H1 (cell line): ENCODE measurements at regions not wholly inside any gene's neighbourhood (a gene's known extent, or its start where the extent isn't known, plus 50 kb on each side); places are given as distances from the start of the nearest gene placed in this dataset.
A peak's percentile ranks its signal among the peaks of the same experiment; 100 is the strongest.

Experiments used
- CTCF ChIA-PET: fragments of 300-600 bp; sonication (Branson Sonifier 250); formaldehyde crosslinking; loops from one replicate; lab custom pipeline; 2021; ENCODE audit not compliant: partially characterized antibody; lab: Charles Lee
- POLR2A ChIA-PET: fragments of 300-600 bp; sonication (Branson Sonifier 250); formaldehyde crosslinking; loops from one replicate; lab custom pipeline; 2021; ENCODE audit warnings: inconsistent platforms; ENCODE audit not compliant: partially characterized antibody; lab: Charles Lee
- DNase-seq, 2 experiments: peaks; one replicate each; pipeline versions ENCODE4 v3.0.0 to v3.0.0-alpha.2; 2010 to 2022; ENCODE audit warnings: low spot score in 2 of 2, low read depth in 1 of 2, mixed read lengths in 1 of 2
- FAIRE-seq: peaks from 2 replicates; lab custom pipeline; 2011; peaks lifted over from hg19 to GRCh38; lab: Jason Lieb, UNC
- H2AFZ ChIP-seq: 2 replicates; pipeline ENCODE4 v1.8.1; 2012; ENCODE audit warnings: low read length, inconsistent platforms
- H2AK5ac ChIP-seq: 2 replicates; pipeline ENCODE4 v1.6.1; 2013; ENCODE audit warnings: low read depth, low read length
- H2BK120ac ChIP-seq: replicated peaks from 2 replicates; pipeline ENCODE3; 2013; ENCODE audit warnings: low read depth, low read length, inconsistent platforms
- H2BK12ac ChIP-seq: 2 replicates; pipeline ENCODE4 v1.6.1; 2013; ENCODE audit warnings: low read depth, low read length
- H2BK15ac ChIP-seq: 2 replicates; pipeline ENCODE4 v1.6.1; 2013; ENCODE audit warnings: low read length
- H2BK20ac ChIP-seq: 2 replicates; pipeline ENCODE4 v1.6.1; 2013; ENCODE audit warnings: low read length
- H2BK5ac ChIP-seq: 2 replicates; pipeline ENCODE4 v1.6.1; 2013; ENCODE audit warnings: low read depth, low read length
- H3K14ac ChIP-seq: 2 replicates; pipeline ENCODE4 v1.6.1; 2013; ENCODE audit warnings: inconsistent platforms; ENCODE audit not compliant: insufficient read length
- H3K18ac ChIP-seq: 2 replicates; pipeline ENCODE4 v1.6.1; 2013; ENCODE audit warnings: low read length; ENCODE audit errors: extremely low read depth
- H3K23ac ChIP-seq: 2 replicates; pipeline ENCODE4 v1.6.1; 2013; ENCODE audit warnings: inconsistent platforms; ENCODE audit not compliant: insufficient read length
- H3K23me2 ChIP-seq: 2 replicates; pipeline ENCODE4 v1.6.1; 2013; ENCODE audit warnings: low read depth, low read length
- H3K27ac ChIP-seq: 2 replicates; pipeline ENCODE4 v1.6.1; 2011; ENCODE audit warnings: low read depth, low read length, inconsistent platforms
- H3K27me3 ChIP-seq, 4 experiments: replicated peaks in 1 of 4; 1 replicate in 1 of 4; 2 replicates in 3 of 4; pipeline versions ENCODE4 v1.6.1 to v1.8.1; 2011 to 2013; ENCODE audit warnings: low read length in 3 of 4, mild to moderate bottlenecking in 3 of 4, inconsistent platforms in 2 of 4, mixed read lengths in 2 of 4, moderate library complexity in 1 of 4; ENCODE audit not compliant: control insufficient read depth in 3 of 4, insufficient read depth in 3 of 4; ENCODE audit errors: extremely low read depth in 1 of 4
- H3K36me3 ChIP-seq, 4 experiments: 2 replicates each; pipeline versions ENCODE4 v1.6.1 to v1.8.1; 2011 to 2013; ENCODE audit warnings: mild to moderate bottlenecking in 4 of 4, low read length in 3 of 4, moderate library complexity in 2 of 4, control low read depth in 1 of 4, inconsistent platforms in 1 of 4; ENCODE audit not compliant: insufficient read depth in 4 of 4, control insufficient read depth in 2 of 4
- H3K4ac ChIP-seq: replicated peaks from 2 replicates; pipeline ENCODE3; 2013; ENCODE audit warnings: low read length, low read depth, mixed read lengths, inconsistent platforms; ENCODE audit not compliant: insufficient read length
- H3K4me1 ChIP-seq, 4 experiments: replicated peaks in 1 of 4; 1 replicate in 1 of 4; 2 replicates in 3 of 4; pipeline versions ENCODE4 v1.6.1 to v1.8.1; 2011 to 2013; ENCODE audit warnings: low read length in 3 of 4, inconsistent platforms in 2 of 4, mixed read lengths in 1 of 4; ENCODE audit not compliant: insufficient read depth in 4 of 4, control insufficient read depth in 3 of 4
- H3K4me2 ChIP-seq, 2 experiments: 2 replicates each; pipeline versions ENCODE4 v1.6.1 to v1.8.1; 2011 to 2013; ENCODE audit warnings: low read depth in 2 of 2, low read length in 2 of 2, control low read depth in 1 of 2, inconsistent platforms in 1 of 2, mild to moderate bottlenecking in 1 of 2; ENCODE audit not compliant: insufficient read depth in 1 of 2
- H3K4me3 ChIP-seq, 4 experiments: fragments of 200-600, 300-600 bp in 1 of 4; sonication (generic), shearing (Covaris generic), sonication (Bioruptor Twin) in 1 of 4; 2 replicates each; pipeline versions ENCODE4 v1.5.1 to v1.8.1; 2011 to 2016; ENCODE audit warnings: low read length in 4 of 4, low read depth in 3 of 4, control low read depth in 2 of 4, inconsistent platforms in 2 of 4, mild to moderate bottlenecking in 2 of 4, mixed read lengths in 1 of 4, moderate library complexity in 1 of 4; ENCODE audit not compliant: insufficient read depth in 2 of 4; ENCODE audit errors: extremely low read depth in 1 of 4
- H3K56ac ChIP-seq: replicated peaks from 2 replicates; pipeline ENCODE3; 2013; ENCODE audit warnings: low read depth, mild to moderate bottlenecking, mixed read lengths, low read length, inconsistent platforms; ENCODE audit not compliant: insufficient read length
- H3K79me1 ChIP-seq: 2 replicates; pipeline ENCODE4 v1.6.1; 2013; ENCODE audit warnings: low read depth, low read length, control low read depth
- H3K79me2 ChIP-seq, 2 experiments: 2 replicates each; pipeline versions ENCODE4 v1.6.1 to v1.8.1; 2012 to 2013; ENCODE audit warnings: low read length in 2 of 2, mild to moderate bottlenecking in 2 of 2, inconsistent platforms in 1 of 2; ENCODE audit not compliant: insufficient read depth in 2 of 2, control insufficient read depth in 1 of 2
- H3K9ac ChIP-seq, 4 experiments: replicated peaks in 1 of 4; 1 replicate in 1 of 4; 2 replicates in 3 of 4; pipeline versions ENCODE4 v1.6.1 to v1.8.1; 2011 to 2013; ENCODE audit warnings: low read depth in 3 of 4, low read length in 3 of 4, control low read depth in 2 of 4, mild to moderate bottlenecking in 2 of 4, moderate library complexity in 2 of 4, inconsistent platforms in 1 of 4; ENCODE audit errors: extremely low read depth in 1 of 4
- H3K9me3 ChIP-seq, 2 experiments: 2 replicates each; pipeline versions ENCODE4 v1.6.1 to v1.8.1; 2012 to 2013; ENCODE audit warnings: mild to moderate bottlenecking in 2 of 2, moderate library complexity in 2 of 2, control low read depth in 1 of 2, inconsistent platforms in 1 of 2, low read depth in 1 of 2, low read length in 1 of 2, mixed read lengths in 1 of 2; ENCODE audit not compliant: insufficient read depth in 2 of 2
- H4K20me1 ChIP-seq, 2 experiments: replicated peaks in 1 of 2; 2 replicates each; pipeline versions ENCODE3 to v1.8.1; 2011 to 2013; ENCODE audit warnings: inconsistent platforms in 2 of 2, low read length in 2 of 2, mild to moderate bottlenecking in 1 of 2; ENCODE audit not compliant: insufficient read depth in 2 of 2, control insufficient read depth in 1 of 2
- H4K5ac ChIP-seq: 2 replicates; pipeline ENCODE4 v1.6.1; 2013; ENCODE audit warnings: low read length, low read depth, mixed read lengths, inconsistent platforms; ENCODE audit not compliant: insufficient read length
- H4K8ac ChIP-seq: 2 replicates; pipeline ENCODE4 v1.8.0; 2013; ENCODE audit warnings: mild to moderate bottlenecking, moderate library complexity, low read length, inconsistent platforms; ENCODE audit not compliant: insufficient read depth; ENCODE audit errors: extremely low read depth
- H4K91ac ChIP-seq: replicated peaks from 2 replicates; pipeline ENCODE3; 2013; ENCODE audit warnings: low read length, mixed read lengths, inconsistent platforms; ENCODE audit not compliant: insufficient read length
- ASH2L ChIP-seq: fragments of 200-600, 300-600 bp; sonication (generic); IDR thresholded peaks from one replicate; pipeline ENCODE4 v1.7.1; 2017; ENCODE audit warnings: low read length
- FOSL1 ChIP-seq: IDR thresholded peaks from 2 replicates; pipeline ENCODE4 v1.6.1; 2011; ENCODE audit warnings: mild to moderate bottlenecking, low read depth, low read length, moderate library complexity; ENCODE audit not compliant: insufficient read depth
- GTF2F1 ChIP-seq: IDR thresholded peaks from 2 replicates; pipeline ENCODE4 v1.6.1; 2012; ENCODE audit warnings: low read depth, low read length, improper control_type of control experiment, borderline replicate concordance
- HDAC6 ChIP-seq: IDR thresholded peaks from one replicate; pipeline ENCODE4 v1.7.1; 2012; ENCODE audit warnings: low read depth, mild to moderate bottlenecking, inconsistent platforms, low read length, moderate library complexity
- JUN ChIP-seq: IDR thresholded peaks from 2 replicates; pipeline ENCODE4 v1.6.1; 2011; ENCODE audit warnings: low read depth, mild to moderate bottlenecking, improper control_type of control experiment, low read length
- NRF1 ChIP-seq: IDR thresholded peaks from 2 replicates; pipeline ENCODE4 v1.6.1; 2011; ENCODE audit warnings: mild to moderate bottlenecking, low read depth, low read length, improper control_type of control experiment
- POLR2A ChIP-seq, 2 experiments: IDR thresholded peaks; 1 replicate in 1 of 2; 2 replicates in 1 of 2; pipeline ENCODE4 v1.6.1; 2011; ENCODE audit warnings: low read depth in 2 of 2, low read length in 2 of 2, mild to moderate bottlenecking in 2 of 2; ENCODE audit errors: control extremely low read depth in 1 of 2
- RAD21 ChIP-seq, 2 experiments: IDR thresholded peaks in 1 of 2; conservative IDR thresholded peaks in 1 of 2; 2 replicates each; pipeline ENCODE4 v1.6.1; 2011; ENCODE audit warnings: low read depth in 2 of 2, low read length in 2 of 2, improper control_type of control experiment in 1 of 2, inconsistent platforms in 1 of 2, mild to moderate bottlenecking in 1 of 2, moderate library complexity in 1 of 2
- SIRT6 ChIP-seq: IDR thresholded peaks from one replicate; pipeline ENCODE4 v1.7.1; 2012; ENCODE audit warnings: low read length, inconsistent platforms
- SP2 ChIP-seq: IDR thresholded peaks from 2 replicates; pipeline ENCODE4 v1.6.1; 2012; ENCODE audit warnings: mild to moderate bottlenecking, low read length, inconsistent platforms
- WGBS, 2 experiments: shearing (Covaris generic) in 1 of 2; methylation state at CpG; one replicate each; pipeline versions ENCODE4 v1.1.6 to v1.1.7; 2013 to 2015; ENCODE audit warnings: low lambda C conversion rate in 2 of 2, mixed read lengths in 2 of 2, inconsistent platforms in 1 of 2, low coverage in 1 of 2, missing lambda C conversion rate in 1 of 2; ENCODE audit not compliant: insufficient replicate concordance in 2 of 2, insufficient coverage in 1 of 2, insufficient read length in 1 of 2; ENCODE audit errors: extremely low coverage in 1 of 2, missing lambda C conversion rate in 1 of 2; 5-methylcytosine and 5-hydroxymethylcytosine counted together
- TF ChIP-seq, protein P1 (sequence below), 3 experiments: IDR thresholded peaks; 1 replicate in 2 of 3; 2 replicates in 1 of 3; pipeline versions ENCODE4 v1.5.1 to v1.6.1; 2011; ENCODE audit warnings: low read length in 3 of 3, mild to moderate bottlenecking in 3 of 3, inconsistent platforms in 2 of 3, low read depth in 1 of 3, moderate library complexity in 1 of 3; ENCODE audit not compliant: insufficient read depth in 1 of 3; ENCODE audit errors: control extremely low read depth in 1 of 3

DNA sequence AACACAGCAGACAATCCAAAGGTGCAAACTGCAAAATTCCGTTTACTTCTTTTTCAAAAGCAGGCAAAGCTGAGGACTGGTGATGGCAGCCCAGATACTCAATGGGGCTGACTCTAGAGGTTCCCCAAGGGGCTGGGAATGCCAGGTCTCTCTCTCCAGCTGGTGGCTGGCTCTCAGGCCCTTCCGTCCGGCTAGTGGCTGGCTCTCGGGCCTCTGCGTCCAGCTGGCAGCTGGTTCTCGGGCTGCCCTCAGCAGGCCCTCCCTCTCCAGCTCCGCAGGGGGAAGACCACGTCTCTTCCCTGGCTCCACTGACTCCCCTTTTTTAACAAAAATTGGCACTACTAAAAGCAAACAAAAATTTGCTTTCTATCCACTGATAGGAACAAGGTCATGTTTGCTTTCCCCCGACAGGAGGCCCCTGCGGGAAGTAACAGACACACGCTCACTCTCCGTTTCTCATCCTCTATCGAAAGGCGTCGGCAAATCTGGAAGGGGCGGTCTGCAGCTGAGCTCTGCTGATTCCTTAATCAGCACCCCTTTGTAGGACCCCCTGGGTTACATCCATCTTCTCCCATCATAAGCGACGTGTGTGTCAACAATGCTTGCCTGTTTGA lies 381.4 kb downstream of the BRD1 start:
- Histone ChIP-seq H4K8ac (no peak overlapping the region; the same call in 1 of the 2 replicates), H2BK12ac (no peak overlapping the region), H3K14ac (no peak overlapping the region), H3K36me3 (no peaks in the 10 kb centered on the region), H2BK120ac (no peak overlapping the region), H4K91ac (no peak overlapping the region), H2AFZ (no peak overlapping the region), H3K4me1 (peaks cover 0 to 15% (median 10%) of the 10 kb centered on the region in 4 experiments; a peak in 6 of 7 replicates), H3K9me3 (no peaks in the 10 kb centered on the region), H3K9ac (no peak overlapping the region), H4K5ac (no peak overlapping the region), H3K27me3 (peaks cover 0 to 11% (median 5%) of the 10 kb centered on the region in 4 experiments; a peak in 4 of 7 replicates), H4K20me1 (peaks cover 0 to 5% of the 10 kb centered on the region in 2 experiments), H3K4ac (no peak overlapping the region), H2BK5ac (no peak overlapping the region), H2AK5ac (no peak overlapping the region), H2BK20ac (no peak overlapping the region), H3K4me2 (no peak overlapping the region), H2BK15ac (0 out of 2 replicates have a peak overlapping the region, but pooled peaks have one; percentile 81), H3K4me3 (no peak overlapping the region), H3K56ac (no peak overlapping the region), H3K18ac (no peak overlapping the region), H3K79me1 (no peaks in the 10 kb centered on the region), H3K79me2 (no peaks in the 10 kb centered on the region), H3K27ac (no peak overlapping the region), H3K23ac (no peak overlapping the region), H3K23me2 (peaks cover 5% of the 10 kb centered on the region)
- ChIA-PET POLR2A (no interaction called here), CTCF (interaction anchor here (0.7 to 1.3 kb wide), 3 partner anchors 15 to 211 kb away, joined by 3 to 5 read pairs (median 3); no protein-coding TSS in a partner anchor)
- TF ChIP-seq, protein P1, sequence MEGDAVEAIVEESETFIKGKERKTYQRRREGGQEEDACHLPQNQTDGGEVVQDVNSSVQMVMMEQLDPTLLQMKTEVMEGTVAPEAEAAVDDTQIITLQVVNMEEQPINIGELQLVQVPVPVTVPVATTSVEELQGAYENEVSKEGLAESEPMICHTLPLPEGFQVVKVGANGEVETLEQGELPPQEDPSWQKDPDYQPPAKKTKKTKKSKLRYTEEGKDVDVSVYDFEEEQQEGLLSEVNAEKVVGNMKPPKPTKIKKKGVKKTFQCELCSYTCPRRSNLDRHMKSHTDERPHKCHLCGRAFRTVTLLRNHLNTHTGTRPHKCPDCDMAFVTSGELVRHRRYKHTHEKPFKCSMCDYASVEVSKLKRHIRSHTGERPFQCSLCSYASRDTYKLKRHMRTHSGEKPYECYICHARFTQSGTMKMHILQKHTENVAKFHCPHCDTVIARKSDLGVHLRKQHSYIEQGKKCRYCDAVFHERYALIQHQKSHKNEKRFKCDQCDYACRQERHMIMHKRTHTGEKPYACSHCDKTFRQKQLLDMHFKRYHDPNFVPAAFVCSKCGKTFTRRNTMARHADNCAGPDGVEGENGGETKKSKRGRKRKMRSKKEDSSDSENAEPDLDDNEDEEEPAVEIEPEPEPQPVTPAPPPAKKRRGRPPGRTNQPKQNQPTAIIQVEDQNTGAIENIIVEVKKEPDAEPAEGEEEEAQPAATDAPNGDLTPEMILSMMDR (IDR thresholded peaks at IDR 0.05; ENCODE audit: control extremely low read depth in 1 of 3, insufficient read depth in 1 of 3, low read depth in 1 of 3, low read length in 3 of 3) = no peak
- TF ChIP-seq GTF2F1 (no peak), SIRT6 (no peak), POLR2A (IDR thresholded peaks at IDR 0.05; ENCODE audit: control extremely low read depth in 1 of 2, low read depth in 2 of 2, low read length in 2 of 2) (no peak), HDAC6 (no peak), FOSL1 (no peak), ASH2L (no peak), RAD21 (IDR thresholded peaks at IDR 0.05 in 1 of 2, conservative IDR thresholded peaks at IDR 0.05 in 1 of 2; ENCODE audit: low read depth in 2 of 2, low read length in 2 of 2) (no peak), JUN (no peak), SP2 (no peak), NRF1 (no peak)
- no peak for DNase-seq
- 90% methylated on average over 18 of the region's 18 CpGs; no CpG with 5 or more reads in 1 of the 2 experiments for WGBS, 2 experiments
- no peak for FAIRE-seq
